Stimulated activated naive CD8-positive, alpha-beta T cell treated with anti-CD3 and anti-CD28 coated beads, Interleukin-15, Interleukin-2, amounts not matched to agents 100 ng/mL and 50 ng/mL, for 24 hours (primary cell): ENCODE measurements at regions not wholly inside any gene's neighbourhood (a gene's known extent, or its start where the extent isn't known, plus 50 kb on each side); places are given as distances from the start of the nearest gene placed in this dataset.
"Not testable (repeated sequence)": the region's sequence is repeated elsewhere in the genome, so short reads cannot be mapped to it uniquely, and the experiment has no call there.

Experiments used
- H3K27ac Mint-ChIP-seq: one replicate; pipeline ENCODE4 v1.8.0; 2021; ENCODE audit warnings: mild to moderate bottlenecking, mixed read lengths
- H3K27me3 Mint-ChIP-seq: one replicate; pipeline ENCODE4 v1.8.0; 2021; ENCODE audit warnings: mixed read lengths
- H3K36me3 Mint-ChIP-seq: one replicate; pipeline ENCODE4 v1.8.0; 2021; ENCODE audit warnings: low read depth, mixed read lengths
- H3K4me1 Mint-ChIP-seq: one replicate; pipeline ENCODE4 v1.8.0; 2021; ENCODE audit warnings: low read depth, mixed read lengths
- H3K4me3 Mint-ChIP-seq: one replicate; pipeline ENCODE4 v1.8.0; 2021; ENCODE audit warnings: mild to moderate bottlenecking, mixed read lengths
- H3K9me3 Mint-ChIP-seq: one replicate; pipeline ENCODE4 v1.8.0; 2021; ENCODE audit warnings: mixed read lengths

DNA sequence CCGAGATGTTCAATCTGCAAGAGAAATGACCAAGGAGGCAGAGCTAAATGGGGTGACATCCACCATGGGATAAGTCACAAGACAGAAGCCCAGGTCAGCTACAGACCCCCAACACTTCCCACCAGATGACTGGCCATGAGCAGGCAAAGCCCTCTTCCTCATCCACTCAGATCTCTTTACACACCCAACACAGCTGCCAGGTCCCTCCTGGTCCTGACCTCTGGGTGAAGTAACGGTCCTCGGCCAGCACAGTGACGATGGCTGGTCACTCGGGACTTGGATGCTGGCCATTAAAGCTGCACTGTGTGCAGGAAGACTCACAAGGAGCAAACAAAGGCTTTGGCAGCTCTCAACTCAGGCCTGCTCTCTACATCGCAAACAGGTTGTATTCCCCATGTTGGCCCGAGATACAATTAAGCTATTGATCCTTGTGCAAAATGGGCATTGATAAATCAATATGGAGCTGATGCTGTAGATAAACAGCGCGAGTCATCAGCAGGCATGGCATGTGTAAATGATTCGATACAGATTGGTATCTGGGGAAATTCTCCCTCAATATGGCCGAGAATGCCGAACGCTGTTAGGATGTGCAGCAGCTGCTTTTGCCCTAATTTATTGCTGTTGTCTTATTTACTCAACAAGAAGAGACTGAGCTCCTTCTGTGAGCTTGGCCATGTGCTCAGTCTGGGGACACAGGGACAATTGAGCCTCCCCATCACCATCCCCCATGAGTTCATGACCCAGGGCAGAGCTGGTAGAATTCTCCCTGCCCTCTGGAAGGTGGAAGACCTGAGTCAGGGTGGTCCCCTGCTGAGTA lies 98.7 kb downstream of the C5orf15 start:
- peaks cover 60% of the 10 kb centered on the region for H3K4me1 Mint-ChIP-seq
- no peaks in the 10 kb centered on the region for H3K27me3 Mint-ChIP-seq
- H3K4me3 Mint-ChIP-seq: no peak overlapping the region
- H3K9me3 Mint-ChIP-seq: peaks cover under 1% of the 10 kb centered on the region
- peak overlapping the region; percentile 76 for H3K27ac Mint-ChIP-seq
- no peaks in the 10 kb centered on the region for H3K36me3 Mint-ChIP-seq

DNA sequence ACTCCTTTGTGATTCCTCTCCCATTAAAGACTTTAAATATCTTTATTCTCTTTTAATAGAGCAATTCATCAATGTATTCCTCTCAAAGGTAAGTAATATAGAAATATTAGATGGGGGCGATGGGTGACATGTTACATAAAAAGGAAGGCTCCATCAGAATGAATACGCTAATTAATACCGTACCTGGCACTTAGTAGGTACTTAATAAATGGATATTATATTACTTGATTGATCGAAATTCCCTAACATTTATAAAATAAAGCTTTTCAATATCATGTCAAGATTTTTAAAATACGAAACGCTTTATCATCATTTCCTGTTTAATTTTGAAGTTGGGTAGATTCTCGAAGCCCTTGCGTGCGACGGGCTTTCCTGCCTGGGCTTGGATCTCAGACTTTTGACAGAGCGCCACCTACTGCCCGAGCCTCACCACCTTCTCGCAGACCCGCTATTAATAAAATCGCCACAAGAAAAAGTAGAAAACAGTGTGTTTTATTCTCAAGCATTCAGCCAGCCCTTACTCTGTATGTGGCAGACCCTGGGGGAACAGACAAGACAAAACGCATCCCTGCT lies 99.4 kb downstream of the C5orf15 start:
- Mint-ChIP-seq H3K27ac (peak overlapping the region; percentile 76), H3K36me3 (no peaks in the 10 kb centered on the region), H3K27me3 (no peaks in the 10 kb centered on the region), H3K9me3 (no peaks in the 10 kb centered on the region), H3K4me1 (peaks cover 53% of the 10 kb centered on the region), H3K4me3 (no peak overlapping the region)

DNA sequence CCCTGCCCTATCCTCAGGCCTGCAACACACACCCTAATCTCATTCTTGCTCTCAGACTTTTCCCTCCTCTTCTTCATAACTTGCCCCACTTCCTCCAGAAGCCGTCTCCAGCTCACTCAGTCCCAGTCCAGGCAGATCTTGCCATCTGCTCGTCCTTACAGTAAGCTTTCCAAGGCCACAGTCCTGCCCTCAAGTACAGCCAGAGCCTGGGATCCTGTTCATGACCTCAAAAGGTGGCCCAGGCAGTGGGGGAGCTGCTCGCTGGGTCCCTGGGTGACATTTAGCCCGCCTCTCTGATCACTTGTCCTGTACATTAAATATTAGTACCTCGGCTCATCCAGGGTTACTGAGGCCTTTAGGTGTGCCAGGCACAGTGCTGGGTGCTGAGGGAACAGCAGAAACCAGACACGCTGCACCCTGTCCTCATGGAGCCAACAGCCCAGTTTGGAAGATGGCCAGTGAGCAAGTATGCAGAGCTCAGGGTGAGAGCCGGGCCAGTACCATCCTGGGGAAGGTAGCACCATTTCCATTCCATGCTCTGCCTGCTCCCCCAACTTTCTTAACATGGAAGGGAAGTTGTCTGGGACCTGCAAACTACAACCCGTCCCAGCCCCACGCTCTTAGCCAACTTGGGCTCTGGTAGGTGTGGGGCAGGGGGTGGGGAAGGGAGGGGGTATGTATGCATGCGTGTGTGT lies 100.4 kb downstream of the C5orf15 start:
- no peak overlapping the region for H3K4me3 Mint-ChIP-seq
- no peaks in the 10 kb centered on the region for H3K27me3 Mint-ChIP-seq
- H3K27ac Mint-ChIP-seq: no peak overlapping the region
- H3K4me1 Mint-ChIP-seq: peaks cover 43% of the 10 kb centered on the region
- H3K9me3 Mint-ChIP-seq: no peaks in the 10 kb centered on the region
- H3K36me3 Mint-ChIP-seq: no peaks in the 10 kb centered on the region

DNA sequence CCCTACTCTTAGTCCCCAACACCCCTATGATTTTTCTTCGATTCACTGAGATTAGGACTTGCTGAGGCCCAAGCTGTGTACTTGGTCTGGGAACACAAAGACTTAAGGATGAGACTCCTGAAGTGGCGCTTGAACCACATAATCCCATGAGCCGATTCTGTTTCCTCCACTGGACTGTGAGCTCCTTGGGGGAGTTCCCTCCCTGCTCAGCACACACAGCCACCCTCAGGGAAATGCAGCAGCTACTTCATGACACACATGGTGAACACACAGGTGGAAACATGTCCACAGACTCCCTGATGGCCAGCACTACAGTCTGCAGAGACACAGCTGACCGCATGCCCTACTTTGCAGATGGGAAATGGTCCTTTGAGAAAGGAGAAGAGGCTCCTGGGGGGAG lies 101.1 kb downstream of the C5orf15 start:
- H3K27me3 Mint-ChIP-seq: no peaks in the 10 kb centered on the region
- H3K4me3 Mint-ChIP-seq: no peak overlapping the region
- H3K27ac Mint-ChIP-seq: peak overlapping the region; percentile 11
- no peaks in the 10 kb centered on the region for H3K9me3 Mint-ChIP-seq
- H3K36me3 Mint-ChIP-seq: no peaks in the 10 kb centered on the region
- H3K4me1 Mint-ChIP-seq: peaks cover 36% of the 10 kb centered on the region

DNA sequence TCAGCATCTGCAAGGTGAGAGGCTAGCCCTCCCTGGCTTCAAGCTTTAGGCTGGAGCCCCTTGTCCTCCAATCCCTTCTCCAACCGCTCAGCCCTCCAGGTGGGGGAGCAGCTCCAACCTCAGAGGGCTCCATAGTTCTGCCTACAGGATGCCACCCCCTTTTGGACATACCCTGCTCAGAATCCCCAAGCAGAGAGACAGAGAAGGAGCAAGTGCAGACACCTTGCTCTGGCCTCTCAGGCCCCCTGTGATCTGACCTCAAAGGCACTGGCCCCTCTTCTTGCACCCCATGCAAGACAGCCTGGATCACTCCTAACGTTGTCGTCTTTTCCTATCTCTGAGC lies 101.6 kb downstream of the C5orf15 start:
- Mint-ChIP-seq H3K4me1 (peaks cover 34% of the 10 kb centered on the region), H3K36me3 (no peaks in the 10 kb centered on the region), H3K4me3 (no peak overlapping the region), H3K27ac (peak overlapping the region; percentile 11), H3K27me3 (no peaks in the 10 kb centered on the region), H3K9me3 (no peaks in the 10 kb centered on the region)

DNA sequence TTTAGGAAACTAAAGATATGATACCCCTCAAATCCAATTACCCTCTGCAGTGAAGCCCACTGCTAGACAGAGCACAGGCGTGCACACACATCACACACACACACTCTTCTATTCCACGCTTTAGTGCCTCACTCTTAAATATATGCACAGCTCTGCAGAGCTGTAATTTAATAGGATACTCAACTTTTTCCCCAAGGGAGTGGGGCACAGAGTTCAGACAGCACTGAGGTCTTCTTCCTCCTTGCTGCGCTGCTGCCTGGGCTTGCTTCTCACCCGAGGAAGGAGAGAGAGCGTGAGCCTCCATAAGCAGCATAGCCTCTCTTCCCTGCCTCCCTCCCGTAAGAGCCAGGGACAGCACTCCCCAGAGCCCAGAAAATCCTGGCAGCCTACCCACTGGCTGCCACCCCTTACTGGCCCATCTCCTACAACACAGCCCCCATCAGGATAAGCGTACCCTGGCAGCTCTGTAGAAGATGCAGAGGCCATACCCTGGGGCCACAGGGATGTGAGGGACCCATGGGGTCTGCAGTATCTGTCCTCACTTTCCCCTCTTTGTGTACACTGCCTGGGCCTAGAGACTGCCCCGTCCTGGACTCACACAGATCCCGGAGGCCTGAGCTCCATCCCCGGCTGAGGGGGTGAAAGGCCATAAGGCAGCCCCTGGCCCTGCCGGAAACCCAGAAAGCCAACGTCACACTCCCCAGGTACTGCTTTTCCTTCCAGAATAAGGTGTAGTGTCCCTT lies 102.1 kb downstream of the C5orf15 start:
- H3K36me3 Mint-ChIP-seq: no peaks in the 10 kb centered on the region

DNA sequence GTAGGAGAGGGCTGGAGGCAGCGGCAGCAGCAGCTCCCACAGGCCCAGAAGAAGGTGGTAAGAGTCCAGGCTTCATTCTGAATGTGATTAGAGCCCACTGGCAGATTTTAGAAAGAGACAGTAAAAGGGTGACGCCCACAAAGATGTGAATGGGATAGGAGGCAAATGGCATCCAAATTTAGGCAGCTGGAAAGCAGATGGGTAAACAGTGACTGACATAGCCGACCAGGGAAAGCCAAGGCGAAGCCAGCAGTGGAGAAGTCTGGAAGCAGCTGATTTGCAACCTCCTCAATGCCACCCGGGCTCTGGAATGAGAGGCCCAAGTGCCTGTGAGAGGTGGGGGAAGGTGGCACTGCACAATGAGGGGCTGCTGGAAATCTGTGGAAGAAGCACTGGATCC lies 103.3 kb downstream of the C5orf15 start:
- Mint-ChIP-seq H3K27ac (no peak overlapping the region), H3K36me3 (no peaks in the 10 kb centered on the region), H3K9me3 (no peaks in the 10 kb centered on the region)

More for the DNA sequence above, 102.1 kb downstream of the C5orf15 start:
- Mint-ChIP-seq H3K4me1 (peaks cover 36% of the 10 kb centered on the region), H3K4me3 (no peak overlapping the region), H3K27ac (no peak overlapping the region), H3K27me3 (no peaks in the 10 kb centered on the region), H3K9me3 (no peaks in the 10 kb centered on the region)

DNA sequence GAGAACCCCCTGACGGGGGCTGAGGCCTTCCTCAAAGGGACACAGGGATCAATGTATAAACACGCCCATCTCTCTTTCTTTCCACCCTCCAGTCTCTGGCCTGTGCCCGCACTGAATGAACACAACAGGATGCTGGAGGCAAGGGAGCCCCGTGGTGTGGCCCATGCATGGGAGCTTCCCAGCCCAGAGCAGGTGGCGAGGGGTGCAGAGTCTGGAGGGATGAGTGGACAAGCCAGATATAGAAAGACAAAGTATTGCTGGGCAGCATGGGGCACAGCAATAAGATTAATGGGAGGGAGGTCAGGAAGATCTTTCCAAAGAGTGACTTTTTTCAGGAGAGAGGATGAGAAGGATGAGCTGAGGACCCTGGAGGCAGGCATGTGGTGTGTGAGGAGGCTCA lies 103.7 kb downstream of the C5orf15 start:
- no peaks in the 10 kb centered on the region for H3K36me3 Mint-ChIP-seq
- H3K4me3 Mint-ChIP-seq: no peak overlapping the region
- peaks cover 26% of the 10 kb centered on the region for H3K4me1 Mint-ChIP-seq
- no peaks in the 10 kb centered on the region for H3K9me3 Mint-ChIP-seq
- H3K27ac Mint-ChIP-seq: no peak overlapping the region
- no peaks in the 10 kb centered on the region for H3K27me3 Mint-ChIP-seq

More for the DNA sequence above, 103.3 kb downstream of the C5orf15 start:
- Mint-ChIP-seq H3K4me1 (peaks cover 30% of the 10 kb centered on the region), H3K27me3 (no peaks in the 10 kb centered on the region), H3K4me3 (no peak overlapping the region)

DNA sequence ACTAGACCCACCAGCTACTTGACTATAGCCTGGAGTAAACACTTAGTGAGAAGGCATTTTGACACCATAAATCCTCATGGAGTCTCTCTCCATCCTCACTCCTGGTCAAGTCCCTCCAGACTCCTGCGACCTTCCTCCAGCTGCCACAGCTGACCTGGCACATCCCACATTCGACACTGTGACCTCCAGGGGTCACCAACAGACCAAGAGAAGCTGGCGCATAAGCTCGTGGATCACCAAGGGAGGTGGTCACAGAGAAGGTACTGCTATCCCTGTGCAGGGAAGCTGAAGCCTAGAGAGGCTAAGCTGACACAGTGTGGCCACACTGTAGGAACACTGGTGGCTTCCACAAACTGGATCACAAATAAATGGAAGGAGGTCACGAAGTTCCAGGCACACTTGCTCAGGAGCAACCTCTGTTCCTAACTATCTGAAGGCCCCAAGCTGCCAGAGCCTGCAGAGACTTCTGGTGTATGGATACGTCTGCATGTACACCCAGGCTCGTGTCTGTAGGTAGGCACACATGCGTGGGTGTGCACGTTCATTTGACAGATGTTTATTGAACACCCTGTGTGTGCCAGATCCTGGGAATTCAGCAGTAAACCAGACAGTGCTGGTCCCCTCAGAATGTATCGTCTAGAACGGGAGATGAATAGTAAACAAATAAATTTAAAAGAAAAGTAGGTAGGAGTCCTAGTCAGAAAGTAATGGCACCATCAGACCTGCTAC lies 104.4 kb downstream of the C5orf15 start:
- Mint-ChIP-seq H3K4me1 (peaks cover 22% of the 10 kb centered on the region), H3K27ac (no peak overlapping the region), H3K36me3 (no peaks in the 10 kb centered on the region), H3K27me3 (no peaks in the 10 kb centered on the region), H3K4me3 (no peak overlapping the region), H3K9me3 (no peaks in the 10 kb centered on the region)

DNA sequence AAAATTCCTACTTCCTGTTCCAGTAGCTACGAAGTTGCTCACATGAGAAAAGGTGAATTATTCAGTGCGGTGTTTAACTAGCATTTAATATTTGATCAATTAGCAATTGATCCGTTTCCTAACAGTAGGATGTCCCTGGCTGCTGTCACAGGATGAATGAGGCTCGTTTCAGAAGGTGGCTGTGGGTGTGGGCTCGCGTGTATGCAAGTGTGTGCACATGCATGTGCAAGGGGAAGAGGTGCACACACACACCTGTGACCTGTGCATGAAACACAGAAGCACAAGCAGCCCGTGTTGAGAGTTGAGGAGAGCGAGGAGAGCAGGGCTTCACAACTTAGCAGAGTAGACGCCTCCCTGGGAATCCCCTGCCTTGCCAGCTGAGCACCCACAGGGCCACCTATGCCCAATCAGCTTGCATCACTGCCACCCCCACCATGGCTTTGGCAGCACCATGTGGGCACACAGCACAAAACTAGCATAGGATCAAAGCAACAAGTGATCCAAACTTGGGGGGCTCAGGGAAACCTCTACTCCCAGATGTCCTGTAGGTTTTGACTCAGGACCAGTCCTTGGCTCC lies 107.2 kb downstream of the C5orf15 start:
- no peak overlapping the region for H3K4me3 Mint-ChIP-seq

DNA sequence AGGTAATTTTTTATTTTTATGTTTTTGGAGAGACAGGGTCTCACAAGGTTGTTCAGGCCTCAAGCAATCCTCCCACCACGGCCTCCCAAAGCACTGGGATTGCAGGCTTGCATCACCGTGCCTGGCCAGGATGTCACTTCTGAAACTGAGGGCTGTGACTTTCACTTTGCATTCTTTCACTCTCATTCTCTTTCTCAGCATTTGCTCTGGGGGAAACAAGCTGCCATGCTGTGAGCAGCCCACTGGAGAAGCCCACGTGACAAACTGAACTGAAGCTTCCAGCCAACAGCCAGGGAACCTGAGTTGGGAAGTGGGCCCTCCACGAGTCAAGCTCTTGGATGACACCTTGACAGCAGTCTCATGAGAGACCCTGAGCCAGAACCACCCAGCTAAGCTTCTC lies 109.4 kb downstream of the C5orf15 start:
- Mint-ChIP-seq H3K36me3 (no peaks in the 10 kb centered on the region), H3K4me3 (no peak overlapping the region), H3K27me3 (no peaks in the 10 kb centered on the region), H3K27ac (no peak overlapping the region), H3K9me3 (no peaks in the 10 kb centered on the region), H3K4me1 (peaks cover 16% of the 10 kb centered on the region)

More for the DNA sequence above, 107.2 kb downstream of the C5orf15 start:
- no peaks in the 10 kb centered on the region for H3K36me3 Mint-ChIP-seq
- peaks cover 16% of the 10 kb centered on the region for H3K4me1 Mint-ChIP-seq
- no peaks in the 10 kb centered on the region for H3K27me3 Mint-ChIP-seq
- H3K27ac Mint-ChIP-seq: no peak overlapping the region
- H3K9me3 Mint-ChIP-seq: no peaks in the 10 kb centered on the region

DNA sequence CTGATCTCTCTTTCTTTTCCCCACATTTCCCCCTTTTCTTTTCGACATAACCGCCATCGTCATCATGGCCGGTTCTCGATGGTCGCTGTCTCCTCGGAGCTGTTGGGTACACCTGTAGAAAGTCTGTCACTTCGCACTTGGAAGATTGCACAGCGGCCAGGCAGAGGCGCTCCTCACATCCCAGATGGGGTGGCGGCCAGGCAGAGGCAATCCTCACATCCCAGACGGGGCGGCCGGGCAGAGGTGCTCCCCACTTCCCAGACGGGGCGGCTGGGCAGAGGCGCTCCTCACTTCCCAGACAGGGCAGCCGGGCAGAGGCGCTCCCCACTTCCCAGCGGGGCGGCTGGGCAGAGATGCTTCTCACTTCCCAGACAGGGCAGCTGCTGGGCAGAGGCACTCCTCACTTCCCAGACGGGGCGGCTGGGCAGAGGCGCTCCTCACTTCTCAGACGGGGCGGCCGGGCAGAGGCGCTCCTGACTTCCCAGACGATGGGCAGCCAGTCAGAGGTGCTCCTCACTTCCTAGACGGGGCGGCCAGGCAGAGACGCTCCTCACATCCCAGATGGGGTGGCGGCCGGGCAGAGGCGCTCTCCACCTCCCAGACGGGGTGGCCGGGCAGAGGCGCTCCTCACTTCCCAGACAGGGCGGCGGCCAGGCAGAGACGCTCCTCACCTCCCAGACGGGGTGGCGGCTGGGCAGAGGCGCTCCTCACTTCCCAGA lies 110.7 kb downstream of the C5orf15 start:
- H3K27ac Mint-ChIP-seq, H3K4me3 Mint-ChIP-seq, H3K36me3 Mint-ChIP-seq, H3K9me3 Mint-ChIP-seq, H3K27me3 Mint-ChIP-seq: not testable (repeated sequence)
- peaks cover 16% of the 10 kb centered on the region for H3K4me1 Mint-ChIP-seq

DNA sequence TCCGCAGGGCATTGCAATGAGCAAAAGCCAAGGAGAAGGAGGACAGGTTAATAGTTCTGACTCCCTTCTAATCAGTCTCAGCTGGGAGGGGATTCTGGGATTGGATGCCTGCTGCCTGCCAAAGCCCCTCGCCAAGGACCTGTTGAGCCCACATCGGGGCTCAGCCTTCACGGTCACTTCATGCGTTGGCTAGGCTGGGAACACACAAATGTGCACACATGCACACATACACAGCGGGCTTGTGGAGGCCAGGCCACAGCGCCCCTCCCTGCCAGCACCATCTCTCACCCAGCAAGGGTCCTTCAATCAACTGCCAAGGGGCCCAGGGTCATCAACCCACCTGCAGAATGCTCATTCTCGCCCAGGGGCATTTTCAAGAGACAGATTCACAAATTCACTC lies 113.9 kb downstream of the C5orf15 start:
- Mint-ChIP-seq H3K9me3 (no peaks in the 10 kb centered on the region), H3K27me3 (peaks cover 4% of the 10 kb centered on the region), H3K4me3 (no peak overlapping the region), H3K27ac (no peak overlapping the region), H3K4me1 (peaks cover 16% of the 10 kb centered on the region), H3K36me3 (no peaks in the 10 kb centered on the region)
